GM21825 (cell line): ENCODE measurements at regions not wholly inside any gene's neighbourhood (a gene's known extent, or its start where the extent isn't known, plus 50 kb on each side); places are given as distances from the start of the nearest gene placed in this dataset.
"Not testable (repeated sequence)": the region's sequence is repeated elsewhere in the genome, so short reads cannot be mapped to it uniquely, and the experiment has no call there.

ENCODE experiments used
- ATAC-seq: cut with Tn5 transposase; IDR thresholded peaks from one replicate; pipeline ENCODE4 v1.9.1; 2021; ENCODE audit warnings: mild to moderate bottlenecking, moderate library complexity; ENCODE audit not compliant: unreplicated experiment

- ATAC-seq = no peak
These were observed 172.3 kb downstream of the AKAIN1 start for GRCh38 chr18:5024741-5025140.

GRCh38 chr18:5021558-5021957, 175.5 kb downstream of the AKAIN1 start:
- no peak for ATAC-seq

GRCh38 chr18:5015213-5015612, 181.8 kb downstream of the AKAIN1 start:
- no peak for ATAC-seq

GRCh38 chr18:5004031-5004820, 192.8 kb downstream of the AKAIN1 start:
- not testable (repeated sequence) for ATAC-seq

- ATAC-seq = no peak
These were observed 202.3 kb downstream of the AKAIN1 start for GRCh38 chr18:4994710-4995109.

GRCh38 chr18:4987452-4988405, 209.3 kb downstream of the AKAIN1 start:
- no peak for ATAC-seq

GRCh38 chr18:4986677-4987076, 210.4 kb downstream of the AKAIN1 start:
- ATAC-seq = no peak

- no peak for ATAC-seq
These were observed 211.0 kb downstream of the AKAIN1 start for GRCh38 chr18:4986066-4986465.

- ATAC-seq = no peak
These were observed 235.7 kb downstream of the AKAIN1 start for GRCh38 chr18:4961121-4961909.

- ATAC-seq = no peak
These were observed 236.5 kb downstream of the AKAIN1 start for GRCh38 chr18:4960578-4960977.

- ATAC-seq = no peak
These were observed 265.8 kb downstream of the AKAIN1 start for GRCh38 chr18:4931209-4931608.

- ATAC-seq = no peak
These were observed 275.5 kb downstream of the AKAIN1 start for GRCh38 chr18:4921548-4921947.

GRCh38 chr18:4917509-4917908, 279.5 kb downstream of the AKAIN1 start:
- ATAC-seq = not testable (repeated sequence)

- no peak for ATAC-seq
These were observed 288.7 kb downstream of the AKAIN1 start for GRCh38 chr18:4908328-4908727.

- ATAC-seq = no peak
These were observed 290.2 kb downstream of the AKAIN1 start for GRCh38 chr18:4906856-4907255.

GRCh38 chr18:4888251-4889040, 308.6 kb downstream of the AKAIN1 start:
- ATAC-seq = no peak

GRCh38 chr18:4878480-4878879, 318.6 kb downstream of the AKAIN1 start:
- no peak for ATAC-seq

- ATAC-seq = no peak
These were observed 325.9 kb downstream of the AKAIN1 start for GRCh38 chr18:4871197-4871596.

GRCh38 chr18:4870177-4870773, 326.8 kb downstream of the AKAIN1 start:
- ATAC-seq = no peak

- no peak for ATAC-seq
These were observed 327.9 kb downstream of the AKAIN1 start for GRCh38 chr18:4869155-4869554.
